HG03159 (cell line): ENCODE measurements at regions not wholly inside any gene's neighbourhood (a gene's known extent, or its start where the extent isn't known, plus 50 kb on each side); places are given as distances from the start of the nearest gene placed in this dataset.

Experiments used
- ATAC-seq: cut with Tn5 transposase; IDR thresholded peaks from one replicate; pipeline ENCODE4 v1.9.1; 2021; ENCODE audit warnings: mild to moderate bottlenecking, moderate library complexity; ENCODE audit not compliant: unreplicated experiment

DNA sequence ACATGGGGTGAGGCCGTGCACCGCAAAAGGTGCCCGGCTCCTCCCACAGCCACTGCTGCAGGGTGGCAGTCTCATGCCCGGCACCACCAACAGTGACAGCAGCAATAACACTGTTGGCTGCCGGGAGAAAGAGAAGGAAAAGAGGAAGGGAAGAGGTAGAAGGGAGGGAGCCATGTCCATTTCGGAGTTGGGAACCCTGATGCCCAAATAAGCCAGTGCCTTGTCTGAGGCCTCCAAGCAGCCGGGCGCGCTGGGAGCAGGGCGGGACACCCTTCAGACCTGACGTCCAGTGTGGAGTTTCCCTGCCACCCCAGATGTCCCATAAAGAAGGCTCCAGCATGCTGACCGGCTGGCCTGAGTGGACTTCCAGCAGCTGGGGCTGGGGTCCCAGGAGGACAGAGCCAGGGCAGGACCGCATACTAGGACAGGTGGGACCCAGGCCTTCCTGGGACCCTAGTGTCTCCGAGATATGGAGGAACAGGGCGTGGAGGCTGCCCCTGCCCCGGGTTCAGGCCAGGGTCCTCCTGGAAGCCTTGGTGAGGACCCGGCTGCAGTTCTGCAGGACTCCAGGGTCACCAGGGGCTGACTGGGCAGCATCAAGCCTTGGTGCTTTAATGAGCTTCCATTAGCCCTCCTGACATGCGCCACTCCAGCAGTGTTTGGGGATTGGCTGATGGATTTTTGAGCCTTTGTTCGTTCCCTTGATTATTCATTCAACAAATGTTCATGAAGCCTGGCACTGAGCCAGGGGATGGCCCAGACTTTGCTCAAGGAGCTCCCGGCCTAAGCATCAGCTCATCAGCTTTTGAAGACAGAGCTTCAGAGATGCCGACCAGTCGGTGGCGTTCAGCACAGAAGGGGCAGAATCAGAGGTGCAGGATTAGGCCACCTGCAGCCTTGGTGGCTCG lies 223.6 kb upstream of the CIBAR2 start:
- ATAC-seq: no peak

DNA sequence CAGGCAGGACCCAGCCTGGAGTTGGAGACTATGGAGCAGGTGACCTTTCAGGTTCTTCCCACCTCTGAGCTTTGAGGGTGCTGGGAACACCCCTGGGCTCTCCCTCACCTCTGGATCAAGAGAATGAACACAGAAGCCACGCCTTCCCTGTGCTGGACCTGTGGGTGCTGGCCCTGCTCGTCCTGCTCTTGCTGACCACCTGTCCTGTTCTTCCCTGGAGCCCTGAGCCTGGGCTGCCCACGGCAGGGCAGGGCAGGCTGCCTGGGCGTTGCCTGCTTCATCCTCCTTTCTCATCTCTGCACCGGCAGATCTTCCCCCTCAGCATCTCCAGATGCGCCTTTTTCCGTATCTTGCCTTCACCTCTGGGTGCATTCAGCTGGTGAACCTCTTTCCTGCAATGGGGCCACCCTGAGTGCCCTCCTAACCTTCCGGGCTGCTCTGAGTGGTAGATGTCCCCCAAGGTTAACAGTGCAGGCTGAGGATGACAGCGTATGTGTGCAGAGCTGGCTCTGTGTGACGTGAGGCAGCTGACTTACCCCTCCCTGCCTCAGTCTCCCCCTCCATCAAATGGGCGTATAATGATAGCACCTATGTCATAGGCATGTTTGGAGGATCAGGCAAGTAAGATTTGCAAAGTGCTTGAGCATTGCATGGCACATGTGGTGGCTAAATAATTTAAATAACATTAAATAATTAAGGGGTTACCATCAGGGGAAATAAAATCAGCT lies 225.8 kb upstream of the CIBAR2 start:
- no peak for ATAC-seq

DNA sequence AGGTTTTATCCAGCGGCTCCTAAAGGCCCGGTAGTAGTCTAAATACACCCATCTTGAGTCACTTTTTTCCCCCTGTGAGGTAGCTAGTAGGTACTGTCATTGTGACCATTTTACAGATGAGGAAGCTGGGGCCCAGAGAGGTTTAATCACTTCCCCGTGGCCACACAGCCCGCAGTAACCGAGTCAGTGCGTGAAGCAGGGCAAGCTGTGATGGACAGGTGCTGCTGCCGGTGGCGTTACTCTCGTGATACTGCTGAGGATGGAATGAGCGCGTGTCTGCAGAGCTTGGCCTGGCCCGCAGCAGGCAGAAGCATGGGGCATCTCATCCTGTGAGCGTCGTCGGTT lies 226.3 kb upstream of the CIBAR2 start:
- ATAC-seq: no peak

DNA sequence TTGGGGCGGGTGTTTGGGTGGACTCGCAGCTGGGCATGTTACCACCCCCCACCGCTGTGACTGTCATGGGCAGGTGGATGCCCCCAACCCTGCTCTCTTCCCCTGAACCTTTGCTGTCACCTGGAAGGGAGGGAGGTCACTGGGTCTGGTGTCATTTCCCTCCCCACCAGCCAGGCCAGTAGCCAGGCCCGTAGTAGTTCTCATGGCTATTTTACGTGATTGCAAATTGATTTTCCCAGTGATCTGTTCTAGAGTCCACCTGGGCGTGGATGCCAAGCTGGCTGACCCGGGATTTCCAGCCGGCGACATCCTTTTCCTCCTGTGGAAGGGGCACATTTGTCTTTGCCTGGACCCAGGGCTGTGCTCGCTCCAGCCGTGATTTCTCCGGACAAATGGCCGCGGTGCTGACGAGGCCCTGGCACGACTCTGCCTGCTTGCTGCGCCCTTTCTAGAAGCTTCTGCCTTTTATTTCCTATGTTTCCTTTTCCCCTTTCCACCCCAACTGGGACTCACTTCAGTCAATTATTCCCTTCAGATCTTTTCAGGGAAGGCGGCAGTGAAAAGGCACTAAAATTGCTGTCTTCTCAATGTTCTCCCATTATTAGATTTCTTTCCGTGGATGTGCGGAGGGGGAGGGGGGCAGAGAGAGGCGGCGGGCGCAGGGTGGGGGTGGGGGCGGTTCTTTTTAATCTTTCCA lies 226.9 kb upstream of the CIBAR2 start:
- no peak for ATAC-seq

DNA sequence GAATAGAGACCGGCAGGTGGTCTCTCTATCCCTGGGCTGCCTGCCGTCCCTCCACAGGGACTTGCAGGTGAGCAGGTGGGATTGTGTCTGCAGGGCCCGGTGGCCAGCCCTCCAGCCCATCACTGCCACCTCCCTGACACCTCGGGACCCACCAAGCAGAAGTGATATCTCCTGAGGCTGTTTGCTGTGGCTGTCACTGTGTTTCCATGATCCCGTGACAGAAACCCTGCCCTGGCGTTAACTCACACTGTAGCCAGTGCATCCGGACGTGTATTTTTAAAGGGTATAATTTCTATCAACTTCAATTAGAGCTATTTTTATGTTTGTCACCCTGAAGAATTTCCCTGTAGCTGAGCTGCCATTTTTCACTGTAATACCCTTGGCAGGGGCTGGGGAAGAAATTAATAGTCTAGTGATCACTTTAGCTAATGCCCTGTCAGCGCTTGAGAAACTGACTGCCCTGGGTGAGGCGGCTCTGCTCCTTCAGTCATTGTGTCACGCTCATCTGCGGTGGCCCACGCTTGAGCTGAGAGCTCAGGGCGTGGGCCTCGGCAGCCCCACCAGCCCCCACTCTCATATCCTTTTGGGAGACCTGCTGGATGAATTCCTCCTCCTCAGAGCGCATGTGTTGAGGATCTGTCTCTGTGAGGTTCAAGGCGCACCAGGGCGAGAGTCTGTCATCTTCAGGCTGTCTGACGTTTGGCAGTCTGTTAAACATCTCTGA lies 229.9 kb upstream of the CIBAR2 start:
- ATAC-seq: no peak

DNA sequence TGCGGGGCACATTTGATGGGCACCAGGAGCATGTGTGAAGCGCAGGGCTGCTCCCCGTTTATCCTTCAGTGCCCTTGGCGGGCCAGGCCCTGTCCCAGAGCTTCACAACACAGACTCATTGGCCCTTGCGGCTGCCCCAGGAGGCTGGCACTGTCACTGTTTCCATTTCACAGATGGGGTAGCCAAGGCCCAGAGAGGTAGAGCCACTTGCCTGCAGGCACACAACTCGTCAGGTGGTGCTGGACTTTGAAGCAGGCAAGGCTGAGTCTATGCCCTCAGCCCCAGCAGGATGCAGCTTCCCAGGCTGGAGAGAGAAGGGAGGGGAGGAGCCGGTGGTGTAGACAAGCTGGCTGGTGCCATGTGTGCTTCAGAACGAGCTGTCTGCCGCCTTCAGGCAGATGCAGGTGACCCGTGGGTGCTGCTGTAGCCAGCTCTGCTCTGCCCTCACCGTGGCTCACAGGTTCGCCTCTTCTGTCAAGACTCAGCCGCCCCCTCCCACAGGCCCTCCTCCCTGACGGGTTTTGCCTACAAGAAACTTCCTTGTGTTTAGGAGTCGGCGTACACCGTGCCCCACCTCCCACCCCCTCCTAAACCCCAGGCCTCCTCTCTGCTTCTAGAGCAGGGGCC lies 232.3 kb upstream of the CIBAR2 start:
- no peak for ATAC-seq

DNA sequence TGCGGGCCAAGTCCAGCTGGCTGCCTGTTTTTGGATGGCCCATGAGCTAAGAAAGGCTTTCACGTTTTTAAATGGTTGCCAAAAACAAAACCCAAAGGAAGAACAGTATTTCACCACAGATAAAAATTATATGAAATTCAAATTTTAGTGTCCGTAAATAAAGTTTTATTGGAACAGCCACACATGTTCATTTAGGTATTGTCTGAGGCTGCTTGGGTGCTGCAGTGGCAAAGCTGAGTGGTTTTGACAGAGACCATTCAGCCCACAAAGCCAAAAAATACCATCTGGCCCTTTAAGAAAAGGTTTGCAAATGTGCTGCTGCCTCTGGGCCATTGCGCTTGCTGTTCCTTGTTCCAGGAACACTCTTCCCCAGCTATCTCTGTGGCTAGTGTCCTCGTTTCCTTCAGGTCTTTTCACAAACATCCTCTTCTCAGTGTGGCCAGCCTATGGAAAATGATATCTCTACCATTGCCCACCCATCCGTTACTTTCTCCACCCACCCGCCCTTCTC lies 232.9 kb upstream of the CIBAR2 start:
- no peak for ATAC-seq

DNA sequence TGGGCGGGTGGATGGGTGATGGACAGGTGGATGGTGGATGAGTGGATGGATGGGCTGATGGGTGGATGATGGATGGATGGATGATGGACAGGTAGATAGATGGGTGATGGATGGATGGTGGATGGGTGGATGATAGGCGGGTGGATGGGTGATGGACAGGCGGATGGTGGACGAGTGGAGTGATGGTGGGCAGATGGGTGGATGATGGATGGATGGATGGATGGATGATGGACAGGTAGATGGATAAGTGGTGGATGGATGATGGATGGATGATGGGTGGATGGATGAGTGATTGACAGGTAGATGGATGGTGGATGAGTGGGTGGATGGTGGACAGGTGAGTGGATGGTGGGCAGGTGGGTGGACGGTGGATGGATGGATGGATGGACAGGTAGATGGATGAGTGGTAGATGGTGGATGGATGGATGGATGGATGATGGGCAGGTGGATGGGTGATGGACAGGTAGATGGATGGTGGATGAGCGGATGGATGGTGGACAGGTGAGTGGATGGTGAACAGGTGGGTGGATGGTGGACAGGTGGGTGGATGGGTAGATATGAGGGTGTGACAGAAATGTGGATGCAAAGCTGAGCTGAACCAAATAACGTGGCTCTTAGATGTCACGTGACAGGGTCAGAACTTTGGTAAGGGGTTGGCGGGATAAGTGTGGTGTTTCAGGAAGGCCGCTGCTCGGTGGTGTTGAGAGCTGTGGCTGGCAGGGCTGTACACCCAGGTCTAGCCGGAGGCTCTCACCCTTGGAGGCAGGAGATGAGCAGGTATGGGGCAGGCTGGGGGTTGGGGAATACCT lies 234.3 kb upstream of the CIBAR2 start:
- ATAC-seq: no peak

DNA sequence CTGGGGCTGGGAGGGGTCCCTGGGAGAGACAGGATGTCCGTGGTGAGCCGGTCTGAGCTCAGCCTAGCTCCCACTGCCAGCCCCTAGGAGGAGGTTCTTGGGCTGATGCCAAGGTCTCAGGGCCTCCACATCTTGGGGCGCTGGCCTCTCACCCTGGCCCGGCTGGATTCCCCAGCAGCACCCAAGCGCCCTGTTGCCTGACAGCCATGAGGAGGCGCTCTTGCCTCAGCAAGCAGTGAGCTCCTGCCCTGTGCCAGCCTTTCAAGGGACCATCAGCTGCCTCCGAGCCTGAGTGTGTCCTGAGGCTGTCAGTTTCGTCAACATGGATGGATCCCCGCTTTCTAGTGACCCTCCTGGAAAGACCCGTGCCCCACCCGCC lies 234.9 kb upstream of the CIBAR2 start:
- no peak for ATAC-seq

DNA sequence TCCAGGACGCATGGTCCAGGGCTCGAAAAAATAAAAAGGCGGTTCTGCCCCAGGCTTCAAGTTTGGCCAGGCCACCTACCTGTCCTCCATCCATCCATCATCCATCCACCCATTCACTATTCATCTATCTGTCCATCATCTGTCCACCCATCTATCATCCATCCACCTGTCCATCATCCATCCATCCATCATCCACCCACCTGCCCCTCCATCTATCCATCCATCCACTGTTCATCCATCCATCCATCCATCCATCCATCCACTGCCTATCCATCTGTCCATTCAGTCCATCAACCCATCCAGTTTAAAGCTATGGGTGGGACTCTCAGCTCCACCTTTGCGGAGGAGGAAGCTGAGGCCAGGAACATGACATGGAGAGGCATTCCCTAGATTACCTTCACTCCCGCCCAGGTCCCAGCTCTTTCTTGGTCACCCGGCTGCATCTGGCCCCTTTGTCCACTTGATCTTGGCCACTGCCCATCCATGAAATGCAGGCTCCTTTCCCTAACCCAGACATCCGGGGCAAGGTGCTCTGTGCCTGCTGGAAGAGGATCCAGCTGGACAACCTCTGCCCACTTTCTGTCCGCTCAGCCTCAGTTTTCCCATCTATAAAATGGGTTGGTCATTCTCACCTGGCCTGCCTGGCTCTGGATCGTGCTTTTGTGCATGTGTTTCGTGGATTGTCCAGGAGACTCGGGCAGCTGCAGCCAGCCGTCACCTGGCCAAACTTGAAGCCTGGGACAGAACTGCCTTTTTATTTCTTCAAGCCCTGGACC lies 236.0 kb upstream of the CIBAR2 start:
- no peak for ATAC-seq

DNA sequence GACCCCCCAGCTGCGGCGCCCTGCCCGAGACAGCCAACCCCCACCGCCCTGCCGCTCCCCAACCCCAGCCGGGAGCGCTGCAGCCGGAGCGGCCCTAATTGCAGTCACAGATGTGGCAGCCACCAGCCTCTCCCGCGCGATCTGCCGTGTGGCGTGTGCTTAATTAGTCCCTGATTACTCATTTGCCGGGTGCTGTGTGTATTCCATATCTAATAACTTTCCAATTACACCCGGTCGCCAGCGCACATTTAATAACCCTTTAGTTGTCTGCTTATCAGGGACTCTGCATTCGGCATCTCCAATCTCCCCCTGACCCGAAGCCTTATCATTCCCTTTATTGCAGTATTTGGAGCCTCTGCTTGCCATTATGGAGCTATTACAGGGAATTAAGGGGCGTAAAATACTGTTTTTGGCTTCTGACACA lies 236.7 kb upstream of the CIBAR2 start:
- ATAC-seq: no peak

DNA sequence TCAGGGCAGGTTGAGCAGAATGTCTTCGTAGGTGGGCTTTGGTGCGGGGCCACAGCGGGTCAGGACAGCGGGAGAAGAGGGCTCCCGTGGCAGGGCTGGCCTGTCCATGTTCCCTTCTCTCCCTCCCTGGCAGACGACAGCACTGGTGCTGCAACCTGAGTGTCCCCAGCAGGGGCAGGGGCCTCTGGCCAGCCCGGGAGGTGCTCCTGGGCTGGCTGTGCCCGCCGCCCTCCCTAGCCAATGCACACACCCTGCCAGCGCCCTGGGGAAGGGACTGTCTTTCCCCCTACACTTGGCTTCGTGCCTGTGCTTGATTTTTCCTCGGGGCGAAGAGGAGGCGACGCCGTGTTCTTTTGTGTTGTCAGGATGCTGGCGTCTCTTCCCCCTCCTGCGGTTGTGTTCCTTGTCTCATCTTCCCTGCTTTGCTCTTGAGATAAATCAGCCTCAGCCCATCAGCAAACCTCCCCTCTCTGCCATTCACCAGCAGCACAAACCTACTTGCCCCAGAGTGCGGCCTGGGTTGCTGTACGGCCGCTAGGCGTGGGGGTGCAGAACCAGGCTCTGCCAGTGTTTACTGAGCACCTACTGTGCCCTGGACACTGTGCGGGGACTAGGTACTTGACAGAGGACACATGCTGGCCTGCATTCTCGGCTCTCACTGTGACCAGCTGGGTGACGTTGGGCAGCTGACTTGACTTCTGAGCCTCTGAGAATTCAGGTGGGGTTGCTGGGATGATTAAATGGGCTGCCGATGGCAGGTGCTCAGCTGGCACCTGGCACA lies 237.3 kb upstream of the CIBAR2 start:
- ATAC-seq: no peak

DNA sequence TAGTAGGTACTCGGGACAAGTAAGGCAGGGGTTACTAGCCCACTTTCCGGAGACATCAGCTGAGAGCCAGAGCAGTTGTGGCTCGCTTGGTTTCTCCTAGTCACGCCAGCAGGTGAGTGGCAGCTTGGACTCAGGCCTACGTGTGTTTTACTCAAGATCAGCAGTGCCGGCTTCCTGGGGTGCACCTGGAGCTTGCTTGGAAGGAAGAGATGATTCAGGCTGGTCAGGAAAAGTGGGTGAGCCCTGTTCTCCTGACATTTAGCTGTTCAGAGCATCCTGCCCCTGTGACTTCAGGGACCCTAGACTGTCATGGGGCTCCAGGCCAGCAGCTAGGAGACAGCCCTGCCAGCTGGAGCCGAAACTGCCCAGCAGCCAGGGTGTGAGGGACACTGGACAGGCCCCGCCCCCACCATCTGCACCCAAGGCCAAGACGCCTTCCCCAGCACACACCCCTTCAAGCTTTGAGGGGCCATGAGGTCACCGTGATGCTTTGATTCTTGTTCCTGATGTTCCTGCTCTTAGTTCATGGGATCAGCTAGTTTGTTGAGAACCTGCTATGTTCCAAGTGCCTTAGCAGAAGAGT lies 238.0 kb upstream of the CIBAR2 start:
- no peak for ATAC-seq

DNA sequence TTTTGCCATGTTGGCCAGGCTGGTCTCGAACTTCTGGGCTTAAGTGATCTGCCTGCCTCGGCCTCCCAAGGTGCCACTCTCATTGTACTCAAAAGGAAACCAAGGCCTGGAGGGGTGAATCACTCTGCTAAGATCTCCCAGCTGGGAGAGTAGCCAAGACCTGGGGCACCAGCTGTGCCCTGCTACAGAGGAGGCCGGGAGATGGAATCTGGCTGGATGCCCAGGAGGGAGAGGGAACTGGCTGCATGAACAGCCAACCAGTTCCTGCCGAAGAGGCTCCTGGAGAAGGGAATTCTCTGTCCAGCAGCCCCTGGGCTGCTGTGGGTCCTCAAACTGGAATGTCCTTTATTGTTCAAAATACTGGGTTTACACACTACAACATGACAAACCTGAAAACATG lies 238.7 kb upstream of the CIBAR2 start:
- ATAC-seq: no peak

DNA sequence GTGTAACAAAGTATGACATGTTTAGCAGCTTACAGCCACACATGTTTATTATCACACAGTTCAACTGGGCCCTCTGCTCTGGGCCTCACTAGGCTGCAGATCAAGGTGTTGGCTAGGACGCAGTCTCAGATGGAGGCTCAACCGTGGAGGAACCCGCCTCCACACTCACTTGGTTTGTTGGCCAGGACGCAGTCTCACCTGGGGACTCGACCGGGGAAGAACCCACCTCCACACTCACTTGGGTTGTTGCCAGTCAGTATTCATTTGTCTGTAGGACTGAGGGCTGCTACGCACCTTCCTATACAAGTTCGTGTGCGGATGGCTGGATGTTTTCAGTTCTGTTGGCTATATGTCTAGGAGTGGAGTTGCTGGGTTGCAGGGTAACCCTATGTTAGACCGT lies 240.7 kb upstream of the CIBAR2 start:
- no peak for ATAC-seq

DNA sequence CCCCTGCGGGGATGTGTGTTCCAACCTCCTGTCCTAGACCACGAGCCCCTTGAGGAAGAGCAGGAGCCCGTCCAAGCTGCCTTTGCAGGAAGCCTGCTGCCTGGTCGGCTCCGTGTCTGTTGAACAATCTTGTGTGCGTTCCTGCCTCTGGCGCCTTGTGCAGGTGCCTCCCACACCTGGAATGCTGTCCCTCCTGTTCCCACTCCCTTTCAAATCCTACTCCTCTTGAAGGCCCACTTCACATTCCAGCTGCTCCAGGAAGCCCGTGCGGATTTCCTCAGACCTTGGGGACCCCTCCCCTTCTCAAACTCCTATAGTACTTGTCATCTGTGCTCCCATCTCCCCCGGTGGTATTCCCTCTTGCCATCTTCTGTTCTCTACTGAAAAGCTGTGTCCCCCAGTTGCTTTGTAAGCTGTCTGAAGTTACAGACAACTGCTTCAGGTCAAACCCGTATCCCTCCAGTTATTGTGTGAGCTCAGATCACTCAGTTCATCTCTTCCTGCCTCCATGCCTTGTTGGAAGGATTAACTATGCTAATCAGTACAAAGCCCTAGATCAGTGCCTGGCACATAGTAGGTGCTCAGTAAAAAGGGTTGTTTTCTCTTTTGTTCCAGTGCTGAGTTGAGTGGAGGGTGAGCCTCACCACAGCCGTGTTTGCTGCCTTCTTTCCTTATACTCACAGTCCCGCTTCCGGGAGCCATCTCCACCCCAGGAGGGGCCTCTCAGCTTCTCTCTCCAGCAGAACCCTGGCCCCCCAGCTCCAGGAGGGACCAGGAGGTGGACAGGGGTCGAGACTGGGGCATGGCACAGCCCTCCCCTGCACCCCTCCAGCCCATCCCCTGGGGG lies 241.8 kb upstream of the CIBAR2 start:
- no peak for ATAC-seq
